Activated CD8-positive, alpha-beta memory T cell treated with anti-CD3 and anti-CD28 coated beads for 48 hours (primary cell): ENCODE measurements at regions not wholly inside any gene's neighbourhood (a gene's known extent, or its start where the extent isn't known, plus 50 kb on each side); places are given as distances from the start of the nearest gene placed in this dataset.
A peak's percentile ranks its signal among the peaks of the same experiment; 100 is the strongest.

Source experiments
- DNase-seq, 3 experiments: peaks; one replicate each; pipeline ENCODE4 v3.0.0-alpha.2; 2020; ENCODE audit warnings: low read depth in 2 of 3, low spot score in 2 of 3

GRCh38 chr12:102781117-102781516 is 135.9 kb downstream of the PAH start:
- no peak for DNase-seq

GRCh38 chr12:102776041-102776440 is 141.0 kb downstream of the PAH start:
- no peak for DNase-seq

- peak in 1 of 3 experiments; percentile 0 for DNase-seq
These were observed 147.6 kb downstream of the PAH start for GRCh38 chr12:102769323-102769916.

GRCh38 chr12:102766961-102767360 is 150.1 kb downstream of the PAH start:
- DNase-seq: no peak

- no peak for DNase-seq
These were observed 151.3 kb downstream of the PAH start for GRCh38 chr12:102765736-102766135.

- DNase-seq: no peak
These were observed 153.6 kb downstream of the PAH start for GRCh38 chr12:102763471-102763870.

- DNase-seq: no peak
These were observed 154.0 kb downstream of the PAH start for GRCh38 chr12:102763061-102763460.

- DNase-seq: no peak
These were observed 156.7 kb downstream of the PAH start for GRCh38 chr12:102760322-102760721.

GRCh38 chr12:102759466-102759865 is 157.6 kb downstream of the PAH start:
- DNase-seq: no peak

GRCh38 chr12:102757882-102758226 is 159.2 kb downstream of the PAH start:
- DNase-seq: no peak

- DNase-seq: no peak
These were observed 159.7 kb downstream of the PAH start for GRCh38 chr12:102757154-102757881.

- no peak for DNase-seq
These were observed 160.5 kb downstream of the PAH start for GRCh38 chr12:102756530-102756929.

GRCh38 chr12:102755266-102755665 is 161.8 kb downstream of the PAH start:
- DNase-seq: no peak

- no peak for DNase-seq
These were observed 163.2 kb downstream of the PAH start for GRCh38 chr12:102753802-102754201.

GRCh38 chr12:102748704-102749103 is 168.3 kb downstream of the PAH start:
- no peak for DNase-seq

GRCh38 chr12:102746963-102747362 is 170.1 kb downstream of the PAH start:
- DNase-seq: no peak

GRCh38 chr12:102745971-102746600 is 171.0 kb downstream of the PAH start:
- no peak for DNase-seq

GRCh38 chr12:102741196-102741595 is 175.8 kb downstream of the PAH start:
- DNase-seq: no peak

- no peak for DNase-seq
These were observed 176.7 kb downstream of the PAH start for GRCh38 chr12:102740141-102740955.

GRCh38 chr12:102736328-102736727 is 180.7 kb downstream of the PAH start:
- no peak for DNase-seq

GRCh38 chr12:102735104-102735503 is 181.9 kb downstream of the PAH start:
- DNase-seq: no peak

- no peak for DNase-seq
These were observed 186.0 kb downstream of the PAH start for GRCh38 chr12:102730996-102731395.
